ENCODE measurements at regions not wholly inside any gene's neighbourhood (a gene's known extent, or its start where the extent isn't known, plus 50 kb on each side); places are given as distances from the start of the nearest gene placed in this dataset.

DNA sequence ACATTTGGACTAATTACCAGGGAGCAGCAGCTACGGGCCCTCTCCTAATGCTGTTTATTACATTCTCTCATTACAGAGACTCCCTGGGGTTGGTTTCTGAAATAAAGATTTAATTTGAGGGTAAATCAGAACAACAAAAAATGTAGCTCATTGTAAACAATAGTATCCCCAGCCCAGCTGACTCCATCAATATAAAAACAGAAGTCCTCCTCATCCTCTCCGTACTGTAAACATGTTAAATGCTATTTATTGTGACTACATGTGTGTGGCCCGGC is 670.4 kb downstream of the TOX3 start:
- TF ChIP-seq, protein P1, sequence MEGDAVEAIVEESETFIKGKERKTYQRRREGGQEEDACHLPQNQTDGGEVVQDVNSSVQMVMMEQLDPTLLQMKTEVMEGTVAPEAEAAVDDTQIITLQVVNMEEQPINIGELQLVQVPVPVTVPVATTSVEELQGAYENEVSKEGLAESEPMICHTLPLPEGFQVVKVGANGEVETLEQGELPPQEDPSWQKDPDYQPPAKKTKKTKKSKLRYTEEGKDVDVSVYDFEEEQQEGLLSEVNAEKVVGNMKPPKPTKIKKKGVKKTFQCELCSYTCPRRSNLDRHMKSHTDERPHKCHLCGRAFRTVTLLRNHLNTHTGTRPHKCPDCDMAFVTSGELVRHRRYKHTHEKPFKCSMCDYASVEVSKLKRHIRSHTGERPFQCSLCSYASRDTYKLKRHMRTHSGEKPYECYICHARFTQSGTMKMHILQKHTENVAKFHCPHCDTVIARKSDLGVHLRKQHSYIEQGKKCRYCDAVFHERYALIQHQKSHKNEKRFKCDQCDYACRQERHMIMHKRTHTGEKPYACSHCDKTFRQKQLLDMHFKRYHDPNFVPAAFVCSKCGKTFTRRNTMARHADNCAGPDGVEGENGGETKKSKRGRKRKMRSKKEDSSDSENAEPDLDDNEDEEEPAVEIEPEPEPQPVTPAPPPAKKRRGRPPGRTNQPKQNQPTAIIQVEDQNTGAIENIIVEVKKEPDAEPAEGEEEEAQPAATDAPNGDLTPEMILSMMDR (IDR thresholded peaks at IDR 0.05; ENCODE audit: poor library complexity) = no peak
- no peak for TF ChIP-seq EZH2phosphoT487 (IDR thresholded peaks at IDR 0.05; ENCODE audit: low read depth, severe bottlenecking, unreplicated experiment)
